UCSD-AML1 (cell line): ENCODE measurements at regions not wholly inside any gene's neighbourhood (a gene's known extent, or its start where the extent isn't known, plus 50 kb on each side); places are given as distances from the start of the nearest gene placed in this dataset.
"Not testable (repeated sequence)": the region's sequence is repeated elsewhere in the genome, so short reads cannot be mapped to it uniquely, and the experiment has no call there.

Experiments used
- DNase-seq: peaks from one replicate; lab custom pipeline; 2025; ENCODE audit not compliant: unreplicated experiment; lab: John Stamatoyannopoulos, UW

DNA sequence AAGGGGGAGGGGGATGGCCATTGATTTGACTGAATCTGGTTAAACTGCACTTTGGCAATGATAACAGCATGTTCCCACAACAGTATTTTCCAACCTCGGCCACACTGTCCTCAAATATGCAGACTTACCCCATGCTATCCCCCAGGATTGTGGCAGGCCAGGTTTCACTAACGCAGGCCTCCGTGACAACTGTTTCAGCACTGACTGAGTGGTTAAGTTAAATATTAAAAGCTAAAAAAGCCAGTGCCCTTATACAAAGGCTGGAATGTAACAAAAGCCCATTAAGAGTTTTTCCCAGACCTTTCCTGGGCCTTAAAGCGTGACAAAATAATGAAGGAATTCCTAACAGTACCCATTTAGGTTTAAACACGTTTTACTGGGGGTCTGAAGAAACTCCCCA, 202.9 kb downstream of the USP25 start:
- DNase-seq: no peak

DNA sequence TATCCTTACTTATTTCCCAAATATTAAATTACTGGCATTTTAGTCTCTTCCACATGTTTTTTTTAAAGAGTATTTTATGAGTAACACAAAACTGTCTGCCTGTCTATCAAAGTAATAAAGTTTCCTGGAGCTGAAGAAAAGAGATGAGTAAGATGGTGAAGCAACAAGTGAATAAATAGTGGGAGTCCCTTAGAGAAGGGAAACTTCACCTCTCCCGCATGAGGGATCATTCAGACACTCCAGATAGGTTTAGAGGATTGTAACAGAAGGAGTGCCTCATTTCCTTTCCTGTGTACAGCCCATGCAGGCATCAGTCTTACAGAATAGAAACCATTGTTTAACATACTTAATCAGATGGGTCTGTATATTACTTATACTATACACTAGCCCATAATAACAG, 205.7 kb downstream of the USP25 start:
- no peak for DNase-seq

DNA sequence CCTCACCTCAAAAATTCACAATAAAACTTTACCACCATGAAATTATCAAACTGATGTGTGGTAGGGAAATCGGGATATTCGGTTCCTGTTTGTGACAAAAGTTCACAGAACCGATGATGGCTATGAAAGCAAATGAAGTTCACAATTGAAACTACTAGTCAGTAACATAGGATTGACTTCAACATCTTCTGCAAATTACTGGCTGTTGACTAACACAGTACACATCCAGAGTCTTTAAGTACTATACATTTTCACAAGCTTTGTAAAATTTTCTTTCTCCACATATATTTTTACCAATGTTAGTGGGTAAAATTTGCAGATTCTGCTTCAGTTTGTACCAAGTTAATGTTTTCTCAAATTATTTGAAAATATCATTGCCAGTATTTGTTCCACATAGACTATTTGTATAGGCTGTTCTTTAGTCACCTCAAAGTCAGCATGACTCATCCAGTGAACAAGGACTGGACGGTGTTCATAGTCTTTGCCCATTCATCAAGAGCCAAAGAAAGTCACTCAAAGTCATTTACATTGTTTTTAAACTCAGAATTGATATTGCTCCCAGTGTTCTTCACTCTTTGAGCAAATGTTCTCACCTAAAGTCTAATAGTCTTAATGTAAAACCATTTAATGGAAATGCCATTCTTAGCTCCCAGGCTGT, 213.4 kb downstream of the USP25 start:
- no peak for DNase-seq

DNA sequence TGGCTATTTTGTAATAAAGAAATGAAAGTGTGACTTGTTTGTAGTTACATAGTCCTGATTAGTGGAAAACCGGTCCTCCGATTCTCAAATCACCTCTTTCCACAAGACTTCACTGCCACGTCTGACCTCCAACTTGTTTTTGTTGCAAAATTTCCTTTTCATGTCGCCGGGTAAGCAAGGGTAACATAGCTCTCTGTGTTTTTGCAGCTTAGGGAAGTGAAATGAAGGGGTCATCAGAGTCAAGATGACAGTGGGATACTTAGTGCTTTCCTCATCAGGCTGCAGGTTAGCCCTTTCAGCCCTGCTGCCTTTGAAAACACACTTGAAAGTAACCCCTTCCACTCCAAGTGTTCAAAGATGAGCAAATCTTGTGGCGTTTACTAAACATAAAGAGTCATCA, 217.9 kb downstream of the USP25 start:
- DNase-seq: no peak

DNA sequence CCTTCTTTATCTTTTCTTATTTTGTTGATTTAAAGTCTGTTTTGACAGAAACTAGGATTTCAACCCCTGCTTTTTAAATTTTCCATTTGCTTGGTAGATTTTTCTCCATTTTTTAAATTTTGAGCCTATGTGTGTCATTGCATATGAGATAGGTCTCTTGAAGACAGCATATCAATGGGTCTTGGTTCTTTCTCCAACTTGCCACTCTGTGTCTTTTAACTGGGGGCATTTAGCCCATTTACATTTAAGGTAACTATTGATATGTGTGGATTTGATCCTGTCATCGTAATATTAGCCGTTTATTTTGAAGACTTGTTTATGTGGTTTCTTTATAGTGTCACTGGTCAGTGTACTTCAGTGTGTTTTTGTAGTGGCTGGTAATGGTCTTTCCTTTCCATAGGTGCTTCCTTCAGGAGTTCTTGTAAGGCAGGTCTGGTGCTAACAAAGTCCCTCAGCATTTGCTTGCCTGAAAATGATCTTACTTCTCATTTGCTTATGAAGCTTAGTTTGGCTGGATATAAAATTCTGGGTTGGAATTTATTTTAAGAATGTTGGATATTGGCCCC, 223.9 kb downstream of the USP25 start:
- DNase-seq: no peak

DNA sequence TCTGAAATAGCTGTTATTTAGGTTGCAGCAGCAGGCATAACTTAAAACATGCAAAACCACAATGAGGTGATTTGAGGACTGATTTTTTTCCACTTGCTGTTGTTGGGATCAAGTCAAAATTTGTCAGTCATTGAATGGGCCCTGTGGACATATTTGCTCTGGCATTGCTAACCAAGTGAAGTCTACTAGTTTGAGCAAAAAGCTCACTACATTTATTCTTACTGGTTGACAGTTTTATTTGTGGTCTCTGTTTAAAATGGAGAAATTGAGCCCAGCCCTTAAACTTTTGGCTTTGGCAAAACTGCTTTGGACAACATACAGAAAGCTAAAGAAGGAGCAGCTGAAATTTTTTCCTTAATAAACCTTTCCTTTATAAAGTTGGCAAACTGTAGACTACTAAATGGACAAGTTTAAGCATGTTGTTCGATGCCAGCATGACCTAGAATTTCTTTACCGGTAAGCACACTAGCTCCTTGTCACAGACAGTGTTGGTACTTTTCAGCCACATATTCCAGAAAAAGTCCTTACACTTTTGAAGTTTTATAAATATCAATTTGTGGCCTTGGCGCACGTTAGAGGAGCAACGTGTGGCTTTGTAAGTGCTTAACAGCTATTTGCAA, 234.6 kb downstream of the USP25 start:
- DNase-seq: no peak

DNA sequence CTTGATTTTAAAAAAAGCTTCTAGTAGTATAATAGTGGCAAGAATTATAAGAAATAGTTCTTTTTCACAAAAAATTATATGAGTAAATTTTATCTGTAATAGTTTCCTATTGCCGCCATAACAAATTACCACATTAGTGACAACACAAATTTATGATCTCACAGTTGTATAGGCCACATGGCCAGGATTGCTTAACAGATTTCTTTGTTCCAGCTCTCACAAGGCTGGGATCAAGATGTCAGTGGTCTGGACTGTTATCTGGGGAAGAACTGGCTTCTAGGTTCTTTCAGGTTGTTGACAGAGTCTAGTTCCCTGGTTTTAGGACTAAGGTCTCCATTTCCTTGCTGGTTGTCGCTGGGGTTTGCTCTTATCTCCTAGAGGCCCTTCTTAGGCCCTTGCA, 236.4 kb downstream of the USP25 start:
- no peak for DNase-seq

DNA sequence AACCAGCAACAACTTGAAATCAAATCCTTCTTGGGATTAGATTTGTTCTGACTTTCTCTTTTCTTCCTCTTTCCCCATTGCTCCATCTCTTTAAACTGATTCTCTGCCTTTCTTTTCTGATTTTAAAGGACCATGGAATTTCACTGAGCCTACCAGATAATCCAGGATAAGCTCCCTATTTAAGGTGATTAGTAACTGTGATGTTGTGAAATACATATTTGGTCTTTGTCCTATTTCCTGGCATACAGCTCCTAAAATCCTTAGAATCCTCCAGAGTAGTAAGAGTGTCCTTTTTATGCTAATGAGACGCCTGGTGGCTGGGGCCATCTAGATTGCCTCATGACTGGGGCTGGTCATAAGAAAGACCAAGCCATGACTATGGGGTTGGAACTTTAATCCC, 236.9 kb downstream of the USP25 start:
- DNase-seq: no peak

DNA sequence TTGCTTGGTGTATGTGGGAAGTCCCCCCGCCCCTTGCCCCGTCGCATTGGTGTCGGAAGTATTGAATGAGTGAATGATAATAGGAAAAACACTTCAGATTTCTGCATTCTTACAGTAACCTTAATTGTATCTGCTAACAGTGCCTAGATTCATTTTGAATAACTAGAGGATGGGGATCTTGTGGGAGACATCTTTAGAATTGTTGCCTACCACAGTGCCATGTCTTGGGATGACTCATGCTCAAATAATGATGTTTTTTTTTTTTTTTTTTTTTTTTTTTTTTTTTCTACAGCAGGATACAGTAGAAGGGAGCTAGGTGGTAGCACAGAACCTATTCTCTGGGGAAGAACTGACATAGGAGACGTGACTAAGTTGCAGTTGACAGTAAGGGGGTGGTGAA, 237.9 kb downstream of the USP25 start:
- no peak for DNase-seq

DNA sequence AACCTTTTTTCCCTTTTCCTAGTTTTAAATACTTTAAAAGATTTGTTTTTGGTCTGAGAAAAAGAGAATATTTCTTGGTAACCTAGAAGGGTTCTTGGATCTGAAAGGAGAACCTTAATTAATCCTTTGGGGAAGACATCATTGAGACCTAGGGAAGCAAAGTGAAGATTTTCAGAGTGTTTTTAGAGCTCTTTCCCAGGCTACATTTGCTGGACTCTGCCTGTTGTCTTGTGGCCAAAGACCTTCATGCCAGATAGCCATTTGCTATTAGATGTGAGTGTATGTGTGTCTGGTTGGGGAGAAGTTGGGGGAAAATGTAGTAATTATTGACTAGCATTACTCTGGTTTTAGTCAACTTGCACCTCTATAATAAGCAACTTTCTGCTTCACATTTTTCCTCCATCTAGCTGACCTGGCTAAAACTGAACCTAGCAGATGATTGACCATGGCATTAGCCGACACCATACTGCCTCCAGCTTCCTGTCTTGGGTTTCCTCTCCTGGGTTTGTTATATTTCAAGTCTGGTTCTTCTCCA, 239.1 kb downstream of the USP25 start:
- DNase-seq: no peak

DNA sequence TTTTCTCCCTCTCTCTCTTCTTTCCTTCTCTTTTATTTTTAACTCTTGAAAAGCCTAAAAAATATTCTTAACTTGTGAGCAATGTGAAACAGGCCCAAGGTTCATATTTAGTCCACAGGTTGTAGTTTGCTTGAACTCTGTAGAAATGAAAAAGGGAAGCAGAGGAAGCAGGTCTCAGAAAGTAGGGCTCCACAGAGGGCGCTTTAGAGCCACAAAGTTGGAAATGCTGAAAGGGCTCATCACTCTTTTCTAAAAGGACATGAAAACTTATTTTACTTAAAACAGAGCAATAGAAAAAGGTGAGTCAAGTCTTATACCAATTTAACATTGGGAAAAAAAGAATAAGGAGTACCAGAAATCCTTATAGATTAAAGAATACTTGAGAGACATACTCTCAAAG, 247.0 kb downstream of the USP25 start:
- peak; percentile 8 for DNase-seq

DNA sequence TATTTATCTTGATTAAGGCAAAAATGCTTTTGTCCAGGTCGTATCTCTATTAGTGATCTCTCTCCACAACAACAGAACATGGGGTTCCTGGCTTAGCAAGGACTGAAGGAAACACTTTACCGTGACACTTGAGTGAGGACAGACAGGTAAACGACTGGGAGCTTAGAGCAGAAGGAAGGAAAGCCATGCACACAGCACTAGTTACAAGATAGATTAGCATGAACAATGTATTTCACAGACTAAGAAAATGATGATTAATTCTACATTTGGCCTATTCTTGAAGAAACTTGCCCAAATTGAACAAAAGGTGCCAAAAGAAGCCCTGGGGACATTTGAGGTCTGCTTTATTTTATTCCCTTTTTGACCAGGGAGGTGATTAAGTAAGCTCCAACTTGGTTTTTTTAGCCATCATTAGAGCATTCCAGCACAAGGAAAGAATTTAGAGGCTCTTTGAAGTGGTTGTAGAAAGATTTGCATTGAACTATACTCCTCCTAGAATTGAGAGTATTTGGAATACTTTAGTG, 248.5 kb downstream of the USP25 start:
- DNase-seq: no peak

DNA sequence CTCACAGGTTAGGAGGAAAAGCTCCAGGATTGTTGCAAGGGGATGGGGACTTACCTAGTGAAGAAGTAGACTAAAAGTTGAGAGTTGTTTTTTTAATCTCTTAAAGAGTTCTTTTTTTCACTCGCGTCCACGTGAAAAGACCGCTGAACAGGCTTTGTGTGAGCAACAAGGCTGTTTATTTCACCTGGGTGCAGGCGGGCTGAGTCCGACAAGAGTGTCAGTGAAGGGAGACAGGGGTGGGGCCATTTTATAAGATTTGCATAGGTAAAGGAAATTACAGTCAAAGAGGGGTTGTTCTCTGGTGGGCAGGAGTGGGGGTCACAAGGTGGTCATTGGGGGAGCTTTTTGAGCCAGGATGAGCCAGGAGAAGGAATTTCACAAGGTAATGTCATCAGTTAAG, 249.7 kb downstream of the USP25 start:
- not testable (repeated sequence) for DNase-seq

DNA sequence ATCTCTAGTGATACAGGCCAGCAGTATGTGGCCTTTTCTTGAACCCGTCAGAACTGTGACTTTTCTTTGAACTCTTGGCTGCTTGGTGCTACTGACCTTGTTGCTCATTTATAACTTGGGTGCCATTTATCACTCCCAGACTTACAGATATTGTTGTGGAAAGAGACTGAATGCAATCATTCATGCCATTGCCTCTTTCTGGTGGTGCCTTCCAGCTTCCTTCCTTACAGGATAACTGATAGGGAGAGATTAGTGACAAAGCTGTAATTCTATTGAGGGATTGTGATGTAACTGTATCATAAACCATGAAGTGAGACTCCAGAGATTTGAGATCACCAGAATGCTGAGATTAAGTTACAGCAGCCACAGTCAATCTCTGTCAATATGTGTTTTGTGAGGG, 256.5 kb downstream of the USP25 start:
- DNase-seq: no peak

DNA sequence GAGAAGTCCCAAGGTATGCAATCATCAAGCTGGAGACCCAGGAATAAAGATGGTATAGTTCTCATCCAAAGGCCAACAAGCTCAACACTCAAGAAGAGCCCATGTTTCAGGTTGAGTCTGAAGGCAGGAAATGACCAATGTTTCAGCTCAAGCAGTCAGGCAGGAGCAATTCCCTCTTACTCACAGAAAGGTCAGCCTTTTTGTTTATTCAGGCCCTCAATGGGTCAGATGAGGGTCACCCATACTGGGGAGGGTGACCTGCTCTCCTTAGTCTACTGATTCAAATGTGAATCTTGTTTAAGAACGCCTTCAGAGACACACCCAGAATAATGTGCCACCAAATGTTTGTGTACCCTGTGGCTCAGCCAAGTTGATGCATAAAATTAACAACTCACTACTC, 262.4 kb downstream of the USP25 start:
- no peak for DNase-seq

DNA sequence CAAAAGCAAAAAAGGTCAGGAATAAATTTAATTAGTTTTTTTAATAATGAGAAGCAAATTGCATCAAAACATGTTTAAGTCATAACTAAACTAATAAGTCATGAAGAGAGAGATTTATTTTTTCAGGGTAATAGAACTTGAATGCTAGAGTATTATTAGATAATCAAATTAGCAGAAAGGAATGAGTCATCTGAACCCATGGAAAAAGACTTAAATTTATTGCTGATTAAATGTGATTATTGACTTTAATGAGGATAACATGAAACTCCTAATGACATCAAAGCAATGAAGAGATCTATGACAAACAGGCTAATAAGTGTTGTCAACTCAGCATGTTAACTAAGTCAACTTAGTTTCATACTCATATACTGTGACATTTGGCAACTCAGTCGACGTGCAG, 264.2 kb downstream of the USP25 start:
- no peak for DNase-seq

DNA sequence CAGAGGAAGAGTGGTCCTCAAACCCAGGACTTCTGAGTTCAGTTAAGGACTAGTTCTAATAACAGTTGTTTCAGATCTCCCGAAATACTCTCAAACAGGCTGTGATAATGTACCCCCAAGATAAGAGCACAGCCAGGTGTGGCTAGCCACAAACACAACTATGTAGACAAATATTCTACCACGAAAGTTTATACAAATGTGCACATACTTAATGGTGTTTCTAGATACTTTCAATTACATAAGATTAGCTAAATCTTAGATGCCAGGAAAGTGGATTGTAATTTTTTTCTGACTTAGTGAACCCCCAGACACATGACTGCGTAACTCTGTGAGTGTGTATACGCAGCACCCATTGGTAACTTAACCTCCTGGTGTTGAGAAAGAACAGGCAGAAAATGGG, 270.0 kb downstream of the USP25 start:
- DNase-seq: no peak

DNA sequence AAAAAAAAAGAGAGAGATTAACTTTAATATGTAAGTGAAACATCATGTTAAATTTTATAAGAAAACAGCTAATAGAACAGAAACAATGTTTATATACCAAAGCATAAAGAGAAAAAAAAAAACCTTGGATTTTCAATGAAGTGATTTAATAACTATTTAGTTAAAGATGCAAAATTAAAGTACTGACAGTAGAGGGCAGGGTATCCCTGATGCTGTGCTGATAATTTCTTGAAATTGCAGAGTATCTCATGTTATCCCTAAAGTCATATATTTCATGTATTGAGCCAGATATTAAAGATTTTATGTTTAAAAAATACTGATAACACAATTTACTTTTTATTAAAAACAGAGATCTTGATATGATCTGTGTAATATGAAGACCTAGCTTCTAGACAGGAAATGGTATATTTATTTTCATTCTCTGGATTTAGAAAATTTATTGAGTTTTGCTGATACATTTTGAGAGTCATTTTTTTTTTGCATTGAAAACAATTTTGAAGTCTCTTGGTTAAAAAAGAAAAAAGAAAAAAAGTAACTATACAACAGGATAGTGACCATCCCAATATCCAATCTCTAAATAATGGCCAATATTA, 273.2 kb downstream of the USP25 start:
- DNase-seq: no peak

DNA sequence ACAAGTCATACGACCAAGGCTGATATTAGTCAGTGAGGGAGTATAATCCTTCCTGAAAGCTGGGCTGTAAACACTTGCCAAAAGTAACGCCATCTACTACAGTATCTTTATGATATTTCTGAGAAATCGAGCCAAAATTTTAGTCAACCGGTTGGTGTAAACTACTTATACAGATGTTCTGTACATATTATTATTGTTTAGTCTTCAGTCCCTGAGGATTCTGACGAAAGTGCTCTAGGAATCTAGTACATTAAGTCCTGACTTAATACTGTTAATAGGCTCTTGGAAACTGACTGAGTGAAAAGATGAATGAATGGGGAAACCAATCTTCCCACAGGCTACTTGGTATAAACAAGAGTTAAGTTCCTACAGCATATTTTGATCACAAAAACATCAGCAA, 274.3 kb downstream of the USP25 start:
- no peak for DNase-seq

DNA sequence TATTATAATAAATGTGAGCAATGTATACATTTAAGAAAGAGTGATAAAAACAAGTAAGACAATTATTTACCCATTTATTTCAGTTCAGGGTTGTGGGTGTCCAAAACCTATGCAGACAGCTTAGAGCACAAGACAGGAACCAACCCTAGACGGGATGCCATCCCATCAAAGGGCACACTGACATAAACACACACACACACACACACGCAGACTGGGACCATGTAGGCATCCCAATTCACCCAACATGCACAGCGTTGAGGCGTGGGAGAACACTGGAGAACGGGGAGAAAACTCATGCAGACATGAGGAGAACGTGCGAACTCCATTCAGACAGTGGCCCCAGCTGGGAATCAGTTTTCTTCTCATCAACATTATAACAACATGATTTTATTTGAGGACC, 274.7 kb downstream of the USP25 start:
- DNase-seq: no peak

DNA sequence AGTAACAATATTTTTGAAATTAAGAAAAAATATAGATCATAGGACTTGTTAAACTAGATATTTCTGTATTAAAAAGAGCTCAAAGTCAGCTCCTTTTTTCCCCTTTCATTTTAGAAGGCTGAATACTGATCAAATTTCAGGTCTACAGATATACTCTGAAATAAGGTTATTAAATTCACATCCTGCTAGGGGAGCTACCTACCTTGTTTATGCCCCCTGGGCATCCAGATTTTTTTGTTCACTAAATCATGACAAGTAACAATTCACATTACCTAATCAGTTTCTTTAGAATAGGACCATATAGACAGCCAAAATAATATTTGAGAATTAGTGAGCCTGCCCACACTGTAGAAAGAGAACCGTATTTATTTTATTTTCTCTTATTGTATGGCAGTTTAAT, 276.2 kb downstream of the USP25 start:
- no peak for DNase-seq

DNA sequence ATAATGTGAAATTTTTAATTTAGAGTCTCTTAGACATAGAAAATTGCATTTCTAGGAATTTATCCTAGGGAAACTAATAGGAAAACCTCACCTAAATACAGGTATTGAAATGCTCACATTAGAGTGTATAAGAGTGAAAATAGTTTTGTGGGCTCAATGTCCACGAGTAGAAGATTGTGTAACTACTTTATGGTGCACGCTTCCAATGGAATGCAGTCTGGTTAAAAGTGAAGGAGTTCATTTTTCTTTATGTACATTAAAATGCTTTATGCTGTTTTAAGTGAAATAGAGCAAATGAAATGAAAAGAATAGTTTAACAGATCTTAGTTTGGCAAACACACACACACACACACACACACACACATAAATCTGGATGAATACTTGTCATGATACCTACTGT, 278.2 kb downstream of the USP25 start:
- no peak for DNase-seq
